NCI-H2107 (cell line): ENCODE measurements at regions not wholly inside any gene's neighbourhood (a gene's known extent, or its start where the extent isn't known, plus 50 kb on each side); places are given as distances from the start of the nearest gene placed in this dataset.

Experiments used
- DNase-seq: peaks from one replicate; lab custom pipeline; 2025; lab: John Stamatoyannopoulos, UW

GRCh38 chr4:130178106-130178505 is 1082.2 kb downstream of the C4orf33 start:
- DNase-seq = no peak

GRCh38 chr4:130183096-130183495 is 1087.1 kb downstream of the C4orf33 start:
- no peak for DNase-seq

- no peak for DNase-seq
These were observed 1087.8 kb downstream of the C4orf33 start for GRCh38 chr4:130183766-130184165.

- no peak for DNase-seq
These were observed 1089.2 kb downstream of the C4orf33 start for GRCh38 chr4:130185123-130185522.

GRCh38 chr4:130186931-130187330 is 1091.0 kb downstream of the C4orf33 start:
- no peak for DNase-seq

- DNase-seq = no peak
These were observed 1091.6 kb downstream of the C4orf33 start for GRCh38 chr4:130187587-130187986.

GRCh38 chr4:130192787-130193186 is 1096.8 kb downstream of the C4orf33 start:
- DNase-seq = no peak

- no peak for DNase-seq
These were observed 1102.0 kb downstream of the C4orf33 start for GRCh38 chr4:130197946-130198345.

GRCh38 chr4:130203571-130203970 is 1107.6 kb downstream of the C4orf33 start:
- DNase-seq = no peak

GRCh38 chr4:130210864-130211263 is 1114.9 kb downstream of the C4orf33 start:
- no peak for DNase-seq

GRCh38 chr4:130214268-130214667 is 1118.3 kb downstream of the C4orf33 start:
- DNase-seq = no peak

- no peak for DNase-seq
These were observed 1137.6 kb downstream of the C4orf33 start for GRCh38 chr4:130233377-130234047.

- no peak for DNase-seq
These were observed 1142.2 kb downstream of the C4orf33 start for GRCh38 chr4:130238121-130238520.

GRCh38 chr4:130249002-130249401 is 1153.0 kb downstream of the C4orf33 start:
- DNase-seq = no peak

- no peak for DNase-seq
These were observed 1161.3 kb downstream of the C4orf33 start for GRCh38 chr4:130257271-130257670.

- DNase-seq = no peak
These were observed 1170.9 kb downstream of the C4orf33 start for GRCh38 chr4:130266814-130267213.

- DNase-seq = no peak
These were observed 1192.6 kb downstream of the C4orf33 start for GRCh38 chr4:130288576-130288975.

- no peak for DNase-seq
These were observed 1197.7 kb downstream of the C4orf33 start for GRCh38 chr4:130293692-130294091.

- no peak for DNase-seq
These were observed 1200.5 kb downstream of the C4orf33 start for GRCh38 chr4:130296448-130296847.

- no peak for DNase-seq
These were observed 1210.6 kb downstream of the C4orf33 start for GRCh38 chr4:130306566-130306965.

- DNase-seq = no peak
These were observed 1213.3 kb downstream of the C4orf33 start for GRCh38 chr4:130309221-130309620.

GRCh38 chr4:130322439-130322838 is 1226.5 kb downstream of the C4orf33 start:
- no peak for DNase-seq

GRCh38 chr4:130329036-130329435 is 1233.1 kb downstream of the C4orf33 start:
- no peak for DNase-seq

- no peak for DNase-seq
These were observed 1237.3 kb downstream of the C4orf33 start for GRCh38 chr4:130333241-130333759.
